ENCODE measurements at regions not wholly inside any gene's neighbourhood (a gene's known extent, or its start where the extent isn't known, plus 50 kb on each side); places are given as distances from the start of the nearest gene placed in this dataset.

DNA sequence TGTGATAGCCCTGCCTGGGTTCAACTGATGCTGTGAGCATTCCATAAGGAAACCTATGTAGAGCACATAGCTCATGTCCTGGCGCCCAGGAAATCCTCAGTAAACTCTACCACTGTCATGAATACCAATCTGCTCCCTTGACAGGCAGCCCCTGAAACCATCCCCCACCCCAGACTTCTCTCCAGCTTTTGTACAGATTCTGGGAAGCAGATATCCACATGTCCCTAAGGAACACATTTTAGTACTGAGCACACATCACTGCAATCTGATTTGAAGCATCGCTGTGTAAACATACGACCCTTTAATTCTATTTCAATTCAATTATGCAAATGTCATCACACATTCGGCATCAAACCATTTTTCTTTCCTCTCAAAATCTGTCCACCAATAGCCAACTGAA, 89.5 kb upstream of the FSTL4 start:
- H2AK5ac ChIP-seq (ENCODE audit: low read depth, low read length) = no peak overlapping the region
- DNase-seq (ENCODE audit: low spot score) = no peak
- H3K4ac ChIP-seq (ENCODE audit: low read length) = no peak overlapping the region
- H3K27ac ChIP-seq (replicated peaks; ENCODE audit: low read length) = no peak overlapping the region
- H2AFZ ChIP-seq (ENCODE audit: low read length) = no peak overlapping the region
- H3K36me3 ChIP-seq (replicated peaks in 1 of 2; ENCODE audit: control insufficient read depth in 2 of 2, insufficient read depth in 2 of 2, low read length in 2 of 2) = no peaks in the 10 kb centered on the region
- no peak overlapping the region for H2BK15ac ChIP-seq (ENCODE audit: low read length)
- H2BK5ac ChIP-seq (ENCODE audit: low read length) = no peak overlapping the region
- no peak overlapping the region for H3K9ac ChIP-seq (ENCODE audit: low read depth, low read length, poor library complexity)
- H3K9me3 ChIP-seq (replicated peaks in 1 of 2; ENCODE audit: control insufficient read depth in 2 of 2, insufficient read depth in 1 of 2, low read depth in 1 of 2, low read length in 2 of 2) = no peaks in the 10 kb centered on the region
- no peak overlapping the region for H2BK12ac ChIP-seq (ENCODE audit: low read length)
- no peak overlapping the region for H4K8ac ChIP-seq (ENCODE audit: low read depth, low read length)
- no peak overlapping the region for H2BK120ac ChIP-seq (ENCODE audit: low read depth, low read length)
- no peak overlapping the region for H3K23ac ChIP-seq (ENCODE audit: low read depth, low read length, poor library complexity)
- H3K4me3 ChIP-seq (ENCODE audit: low read length in 2 of 2) = no peak overlapping the region
- H3K18ac ChIP-seq (ENCODE audit: low read length) = no peak overlapping the region
- H3K4me1 ChIP-seq (ENCODE audit: control insufficient read depth in 2 of 2, insufficient read depth in 1 of 2, low read depth in 1 of 2, low read length in 2 of 2) = peaks cover 0 to 6% of the 10 kb centered on the region in 2 donors
- no peaks in the 10 kb centered on the region for H3K27me3 ChIP-seq (ENCODE audit: control insufficient read depth in 3 of 3, insufficient read depth in 3 of 3, low read depth in 1 of 3, low read length in 3 of 3)
- H4K91ac ChIP-seq (ENCODE audit: low read depth, low read length, poor library complexity) = no peak overlapping the region
- H3K79me1 ChIP-seq (ENCODE audit: low read depth, low read length) = no peaks in the 10 kb centered on the region
- no peak overlapping the region for H3K4me2 ChIP-seq (ENCODE audit: insufficient read depth, low read length, poor library complexity, severe bottlenecking)
- no peak overlapping the region for H3K14ac ChIP-seq (ENCODE audit: low read length)
- 100% methylated on average over 1 of the region's 4 CpGs; no CpG with 5 or more reads in 1 of the 2 donors for WGBS, 2 donors (ENCODE audit: extremely low coverage in 2 of 2, insufficient read length in 2 of 2, insufficient replicate concordance in 1 of 2)

- Histone ChIP-seq H3K9me3 (replicated peaks in 1 of 2; ENCODE audit: control insufficient read depth in 2 of 2, insufficient read depth in 1 of 2, low read depth in 1 of 2, low read length in 2 of 2) (no peaks in the 10 kb centered on the region), H3K14ac (ENCODE audit: low read length) (no peak overlapping the region), H3K27me3 (ENCODE audit: control insufficient read depth in 3 of 3, insufficient read depth in 3 of 3, low read depth in 1 of 3, low read length in 3 of 3) (no peaks in the 10 kb centered on the region)
These were observed 87.9 kb upstream of the FSTL4 start for GRCh38 chr5:133700251-133700650.

GRCh38 chr5:133698646-133699526, 86.5 kb upstream of the FSTL4 start:
- no peak overlapping the region for H3K23ac ChIP-seq (ENCODE audit: low read depth, low read length, poor library complexity)
- H3K14ac ChIP-seq (ENCODE audit: low read length) = no peak overlapping the region
- no peaks in the 10 kb centered on the region for H3K9me3 ChIP-seq (replicated peaks in 1 of 2; ENCODE audit: control insufficient read depth in 2 of 2, insufficient read depth in 1 of 2, low read depth in 1 of 2, low read length in 2 of 2)
- H4K91ac ChIP-seq (ENCODE audit: low read depth, low read length, poor library complexity) = no peak overlapping the region
- H3K27me3 ChIP-seq (ENCODE audit: control insufficient read depth in 3 of 3, insufficient read depth in 3 of 3, low read depth in 1 of 3, low read length in 3 of 3) = peaks cover 0 to 2% (median 0%) of the 10 kb centered on the region in 3 experiments
- no peak overlapping the region for H2BK5ac ChIP-seq (ENCODE audit: low read length)
- H4K8ac ChIP-seq (ENCODE audit: low read depth, low read length) = no peak overlapping the region
- no peak overlapping the region for H2AFZ ChIP-seq (ENCODE audit: low read length)
- no peak overlapping the region for H2AK5ac ChIP-seq (ENCODE audit: low read depth, low read length)
- no peak overlapping the region for H3K4me3 ChIP-seq (ENCODE audit: low read length in 2 of 2)
- WGBS, 2 donors (ENCODE audit: extremely low coverage in 2 of 2, insufficient read length in 2 of 2, insufficient replicate concordance in 1 of 2) = no CpG with 5 or more reads among the region's 10 CpGs
- no peak overlapping the region for H2BK15ac ChIP-seq (ENCODE audit: low read length)
- H3K4me2 ChIP-seq (ENCODE audit: insufficient read depth, low read length, poor library complexity, severe bottlenecking) = no peak overlapping the region
- H3K18ac ChIP-seq (ENCODE audit: low read length) = no peak overlapping the region
- peaks cover 0 to 7% of the 10 kb centered on the region in 2 donors for H3K4me1 ChIP-seq (ENCODE audit: control insufficient read depth in 2 of 2, insufficient read depth in 1 of 2, low read depth in 1 of 2, low read length in 2 of 2)
- H3K4ac ChIP-seq (ENCODE audit: low read length) = no peak overlapping the region
- no peak overlapping the region for H3K27ac ChIP-seq (replicated peaks; ENCODE audit: low read length)
- H2BK120ac ChIP-seq (ENCODE audit: low read depth, low read length) = no peak overlapping the region
- no peak overlapping the region for H2BK12ac ChIP-seq (ENCODE audit: low read length)
- no peaks in the 10 kb centered on the region for H3K36me3 ChIP-seq (replicated peaks in 1 of 2; ENCODE audit: control insufficient read depth in 2 of 2, insufficient read depth in 2 of 2, low read length in 2 of 2)
- no peaks in the 10 kb centered on the region for H3K79me1 ChIP-seq (ENCODE audit: low read depth, low read length)
- DNase-seq (ENCODE audit: low spot score) = no peak
- H3K9ac ChIP-seq (ENCODE audit: low read depth, low read length, poor library complexity) = no peak overlapping the region

More at GRCh38 chr5:133700251-133700650, 87.9 kb upstream of the FSTL4 start:
- Histone ChIP-seq H3K4ac (ENCODE audit: low read length) (no peak overlapping the region), H3K4me1 (ENCODE audit: control insufficient read depth in 2 of 2, insufficient read depth in 1 of 2, low read depth in 1 of 2, low read length in 2 of 2) (peaks cover 0 to 7% of the 10 kb centered on the region in 2 donors), H3K36me3 (replicated peaks in 1 of 2; ENCODE audit: control insufficient read depth in 2 of 2, insufficient read depth in 2 of 2, low read length in 2 of 2) (no peaks in the 10 kb centered on the region), H3K23ac (ENCODE audit: low read depth, low read length, poor library complexity) (peak overlapping the region; percentile 39), H3K4me2 (ENCODE audit: insufficient read depth, low read length, poor library complexity, severe bottlenecking) (no peak overlapping the region), H2BK12ac (ENCODE audit: low read length) (no peak overlapping the region), H3K79me1 (ENCODE audit: low read depth, low read length) (no peaks in the 10 kb centered on the region), H2BK120ac (ENCODE audit: low read depth, low read length) (no peak overlapping the region), H3K18ac (ENCODE audit: low read length) (no peak overlapping the region), H2BK15ac (ENCODE audit: low read length) (no peak overlapping the region), H2AFZ (ENCODE audit: low read length) (no peak overlapping the region), H3K27ac (replicated peaks; ENCODE audit: low read length) (no peak overlapping the region), H4K91ac (ENCODE audit: low read depth, low read length, poor library complexity) (no peak overlapping the region), H3K9ac (ENCODE audit: low read depth, low read length, poor library complexity) (no peak overlapping the region), H2AK5ac (ENCODE audit: low read depth, low read length) (no peak overlapping the region), H2BK5ac (ENCODE audit: low read length) (no peak overlapping the region), H3K4me3 (ENCODE audit: low read length in 2 of 2) (no peak overlapping the region), H4K8ac (ENCODE audit: low read depth, low read length) (no peak overlapping the region)
- no peak for DNase-seq (ENCODE audit: low spot score)
- no CpG with 5 or more reads among the region's 2 CpGs for WGBS, 2 donors (ENCODE audit: extremely low coverage in 2 of 2, insufficient read length in 2 of 2, insufficient replicate concordance in 1 of 2)

DNA sequence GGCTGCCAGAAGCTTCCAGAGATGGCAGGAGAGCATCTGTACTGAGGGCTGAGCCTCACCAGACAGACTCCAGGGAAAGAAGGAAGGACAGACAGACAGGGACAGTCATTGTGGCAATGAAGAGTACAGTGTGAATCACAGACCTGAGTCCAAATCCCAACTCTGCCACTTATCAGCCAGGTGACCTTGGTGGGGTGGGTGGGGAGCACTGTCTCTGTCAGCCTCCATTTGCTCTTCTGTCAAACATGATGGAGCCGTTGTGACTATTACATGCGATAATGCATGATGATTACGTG, 85.9 kb upstream of the FSTL4 start:
- Histone ChIP-seq H3K14ac (ENCODE audit: low read length) (no peak overlapping the region), H3K4me3 (ENCODE audit: low read length in 2 of 2) (no peak overlapping the region), H2BK15ac (ENCODE audit: low read length) (no peak overlapping the region), H2AFZ (ENCODE audit: low read length) (no peak overlapping the region), H2BK12ac (ENCODE audit: low read length) (no peak overlapping the region), H3K4me1 (ENCODE audit: control insufficient read depth in 2 of 2, insufficient read depth in 1 of 2, low read depth in 1 of 2, low read length in 2 of 2) (peaks cover 0 to 5% of the 10 kb centered on the region in 2 donors), H3K27me3 (ENCODE audit: control insufficient read depth in 3 of 3, insufficient read depth in 3 of 3, low read depth in 1 of 3, low read length in 3 of 3) (peaks cover 0 to 2% (median 0%) of the 10 kb centered on the region in 3 experiments), H3K4me2 (ENCODE audit: insufficient read depth, low read length, poor library complexity, severe bottlenecking) (no peak overlapping the region), H3K4ac (ENCODE audit: low read length) (no peak overlapping the region), H3K36me3 (replicated peaks in 1 of 2; ENCODE audit: control insufficient read depth in 2 of 2, insufficient read depth in 2 of 2, low read length in 2 of 2) (no peaks in the 10 kb centered on the region), H3K23ac (ENCODE audit: low read depth, low read length, poor library complexity) (no peak overlapping the region), H2BK5ac (ENCODE audit: low read length) (no peak overlapping the region), H3K18ac (ENCODE audit: low read length) (no peak overlapping the region), H3K79me1 (ENCODE audit: low read depth, low read length) (no peaks in the 10 kb centered on the region), H4K8ac (ENCODE audit: low read depth, low read length) (no peak overlapping the region), H2BK120ac (ENCODE audit: low read depth, low read length) (no peak overlapping the region), H3K9ac (ENCODE audit: low read depth, low read length, poor library complexity) (peak overlapping the region; percentile 65), H3K27ac (replicated peaks; ENCODE audit: low read length) (no peak overlapping the region), H4K91ac (ENCODE audit: low read depth, low read length, poor library complexity) (no peak overlapping the region), H3K9me3 (replicated peaks in 1 of 2; ENCODE audit: control insufficient read depth in 2 of 2, insufficient read depth in 1 of 2, low read depth in 1 of 2, low read length in 2 of 2) (no peaks in the 10 kb centered on the region), H2AK5ac (ENCODE audit: low read depth, low read length) (no peak overlapping the region)
- WGBS, 2 donors (ENCODE audit: extremely low coverage in 2 of 2, insufficient read length in 2 of 2, insufficient replicate concordance in 1 of 2) = no CpG with 5 or more reads among the region's 3 CpGs
- DNase-seq (ENCODE audit: low spot score) = no peak
